ENCODE measurements at regions not wholly inside any gene's neighbourhood (a gene's known extent, or its start where the extent isn't known, plus 50 kb on each side); places are given as distances from the start of the nearest gene placed in this dataset.

- H3K9me1 ChIP-seq (ENCODE audit: control insufficient read depth, extremely low read depth, insufficient read depth, low read length): no peaks in the 10 kb centered on the region
- no peaks in the 10 kb centered on the region for H3K4me1 ChIP-seq (ENCODE audit: control insufficient read depth, extremely low read depth, insufficient read depth, low read length)
- no peak overlapping the region for H3K4me2 ChIP-seq (ENCODE audit: control insufficient read depth, extremely low read depth, insufficient read depth, low read depth, low read length)
- no peak overlapping the region for H2AFZ ChIP-seq (ENCODE audit: control insufficient read depth, low read length)
- DNase-seq (ENCODE audit: low read depth, low spot score): no peak
- no peaks in the 10 kb centered on the region for H3K9me3 ChIP-seq (ENCODE audit: control insufficient read depth, low read depth, low read length)
- no peaks in the 10 kb centered on the region for H3K79me2 ChIP-seq (ENCODE audit: control insufficient read depth, insufficient read depth, low read length)
- no peak overlapping the region for H3K9ac ChIP-seq (ENCODE audit: control insufficient read depth, extremely low read depth, insufficient read depth, low read length)
- H4K20me1 ChIP-seq (ENCODE audit: control insufficient read depth, extremely low read depth, insufficient read depth, low read length): no peaks in the 10 kb centered on the region
- no peaks in the 10 kb centered on the region for H3K36me3 ChIP-seq (ENCODE audit: control insufficient read depth in 2 of 2, extremely low read depth in 1 of 2, insufficient read depth in 2 of 2, low read length in 2 of 2)
- H3K4me3 ChIP-seq (ENCODE audit: control insufficient read depth in 2 of 3, extremely low read depth in 1 of 3, insufficient read depth in 2 of 3, low read depth in 1 of 3, low read length in 3 of 3): no peak overlapping the region
- dilution Hi-C loops (cut with MboI; ENCODE audit: extremely low pct_ligation_motif_present, low sequenced_read_pairs): no loop called here
- no peaks in the 10 kb centered on the region for H3K27me3 ChIP-seq (ENCODE audit: control insufficient read depth, extremely low read depth, insufficient read depth, low read length)
- no peak for TF ChIP-seq EZH2 (IDR thresholded peaks at IDR 0.05; ENCODE audit: low read length)
- no peak for TF ChIP-seq CTCF (optimal IDR thresholded peaks at IDR 0.05 in 1 of 3, IDR thresholded peaks at IDR 0.05 in 1 of 3, conservative IDR thresholded peaks at IDR 0.05 in 1 of 3; ENCODE audit: extremely low read depth in 1 of 3, insufficient read depth in 2 of 3, low read length in 3 of 3)
- no peak for FAIRE-seq
- H3K27ac ChIP-seq (ENCODE audit: control insufficient read depth, insufficient read depth, low read length): no peak overlapping the region
Measured at GRCh38 chr2:52220393-52220792, 1188.5 kb upstream of the NRXN1 start.

GRCh38 chr2:52210611-52211010, 1178.7 kb upstream of the NRXN1 start:
- FAIRE-seq: no peak
- no peak overlapping the region for H3K4me2 ChIP-seq (ENCODE audit: control insufficient read depth, extremely low read depth, insufficient read depth, low read depth, low read length)
- no peak for DNase-seq (ENCODE audit: low read depth, low spot score)

More at GRCh38 chr2:52210611-52211010, 1178.7 kb upstream of the NRXN1 start:
- H3K27me3 ChIP-seq (ENCODE audit: control insufficient read depth, extremely low read depth, insufficient read depth, low read length): no peaks in the 10 kb centered on the region
- no peaks in the 10 kb centered on the region for H3K9me3 ChIP-seq (ENCODE audit: control insufficient read depth, low read depth, low read length)
- no peaks in the 10 kb centered on the region for H3K79me2 ChIP-seq (ENCODE audit: control insufficient read depth, insufficient read depth, low read length)
- dilution Hi-C loops (cut with MboI; ENCODE audit: extremely low pct_ligation_motif_present, low sequenced_read_pairs): no loop called here
- no peak overlapping the region for H2AFZ ChIP-seq (ENCODE audit: control insufficient read depth, low read length)
- H3K36me3 ChIP-seq (ENCODE audit: control insufficient read depth in 2 of 2, extremely low read depth in 1 of 2, insufficient read depth in 2 of 2, low read length in 2 of 2): no peaks in the 10 kb centered on the region
- H3K9me1 ChIP-seq (ENCODE audit: control insufficient read depth, extremely low read depth, insufficient read depth, low read length): no peaks in the 10 kb centered on the region
- H4K20me1 ChIP-seq (ENCODE audit: control insufficient read depth, extremely low read depth, insufficient read depth, low read length): no peaks in the 10 kb centered on the region
- H3K9ac ChIP-seq (ENCODE audit: control insufficient read depth, extremely low read depth, insufficient read depth, low read length): no peak overlapping the region
- no peak for TF ChIP-seq CTCF (optimal IDR thresholded peaks at IDR 0.05 in 1 of 3, IDR thresholded peaks at IDR 0.05 in 1 of 3, conservative IDR thresholded peaks at IDR 0.05 in 1 of 3; ENCODE audit: extremely low read depth in 1 of 3, insufficient read depth in 2 of 3, low read length in 3 of 3)
- TF ChIP-seq EZH2 (IDR thresholded peaks at IDR 0.05; ENCODE audit: low read length): no peak
- H3K4me1 ChIP-seq (ENCODE audit: control insufficient read depth, extremely low read depth, insufficient read depth, low read length): no peaks in the 10 kb centered on the region
- H3K4me3 ChIP-seq (ENCODE audit: control insufficient read depth in 2 of 3, extremely low read depth in 1 of 3, insufficient read depth in 2 of 3, low read depth in 1 of 3, low read length in 3 of 3): no peak overlapping the region
- no peak overlapping the region for H3K27ac ChIP-seq (ENCODE audit: control insufficient read depth, insufficient read depth, low read length)
